ENCODE measurements at regions not wholly inside any gene's neighbourhood (a gene's known extent, or its start where the extent isn't known, plus 50 kb on each side); places are given as distances from the start of the nearest gene placed in this dataset.

DNA sequence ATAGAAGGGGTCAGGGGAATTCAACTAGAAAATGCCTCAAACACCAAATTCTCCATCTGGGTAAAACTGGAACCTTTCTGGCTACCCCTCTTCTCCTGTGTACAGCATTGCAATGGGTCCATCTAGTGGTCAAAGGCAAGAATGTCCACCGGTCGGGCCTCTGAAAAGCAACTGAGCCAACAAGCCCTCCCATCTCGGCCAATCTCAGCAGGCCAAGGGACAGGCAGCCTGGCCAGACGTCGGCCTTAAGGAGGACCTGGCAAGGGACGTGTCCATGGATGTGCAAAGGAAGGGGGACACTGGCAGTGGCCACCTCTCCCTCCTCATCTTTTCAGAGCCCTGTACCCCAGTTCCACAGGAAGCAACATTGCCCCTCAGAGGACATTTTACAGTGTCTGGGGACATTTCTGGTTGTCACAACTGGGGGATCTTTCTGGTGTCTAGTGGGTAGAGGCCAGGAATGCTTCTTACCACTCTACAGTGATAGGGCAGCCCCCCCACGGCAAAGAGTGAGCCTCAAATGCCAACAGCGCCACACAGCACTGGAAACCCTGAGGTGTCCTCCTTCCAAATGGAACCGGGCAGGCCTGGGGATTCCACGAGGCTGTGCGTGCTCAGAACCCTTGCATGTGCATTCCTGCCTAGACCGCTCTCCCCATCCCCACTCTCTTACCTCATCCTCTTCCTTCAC lies 99.8 kb upstream of the FOXA2 start:
- intact Hi-C loops (cut with DNase I), result loop anchor here (5.0 to 10.0 kb wide), 2 partner anchors 229 to 347 kb away; no protein-coding TSS in a partner anchor

DNA sequence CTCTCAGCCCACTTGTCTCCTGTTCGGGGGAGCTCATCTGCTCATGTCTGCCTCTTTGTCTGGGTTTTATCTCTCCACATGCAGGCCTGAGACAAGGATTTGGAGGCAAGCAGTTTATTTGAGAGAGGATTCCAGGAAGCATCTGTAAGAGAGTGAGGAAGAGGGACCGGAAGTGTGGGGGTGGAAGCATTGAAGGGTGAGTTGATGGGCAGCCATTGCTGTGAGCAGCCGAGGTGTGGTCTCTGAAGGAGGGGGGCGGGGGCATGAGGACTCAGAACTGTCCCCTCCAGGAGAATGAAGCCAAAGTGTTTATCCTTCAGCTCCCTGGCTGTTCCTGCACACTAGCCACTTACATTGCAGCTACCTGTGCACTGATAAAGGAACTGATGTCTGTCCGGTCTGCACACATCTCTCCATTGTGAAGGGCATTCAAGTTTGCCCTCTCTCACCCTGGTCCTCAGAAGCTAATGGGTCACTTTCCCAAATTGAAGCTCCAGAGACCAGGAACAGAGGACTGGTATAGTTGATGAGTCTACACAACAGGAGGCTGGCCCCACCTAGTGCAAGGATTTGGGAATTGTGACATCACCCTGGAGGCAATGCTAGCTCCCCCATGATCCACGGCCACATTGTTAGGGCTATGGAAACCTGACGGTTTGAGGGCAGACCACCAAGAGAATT lies 100.5 kb upstream of the FOXA2 start:
- no peaks in the 10 kb centered on the region for H3K36me3 ChIP-seq (replicated peaks in 1 of 2)
- H3K4me3 ChIP-seq, result no peak overlapping the region
- DNase-seq, result no peak
- 49 to 58% (median 52%) methylated on average over 7 of the region's 7 CpGs for WGBS, 4 donors
- H3K9me3 ChIP-seq (replicated peaks in 1 of 3), result no peaks in the 10 kb centered on the region
- TF ChIP-seq POLR2A (IDR thresholded peaks at IDR 0.05) (no peak), CTCF (IDR thresholded peaks at IDR 0.05) (no peak)
- no peak overlapping the region for H3K27ac ChIP-seq
- H3K27me3 ChIP-seq, result no peaks in the 10 kb centered on the region
- no peaks in the 10 kb centered on the region for H3K4me1 ChIP-seq (replicated peaks in 1 of 2)
- intact Hi-C loops (cut with DNase I), result loop anchor here (5.0 to 10.0 kb wide), 2 partner anchors 230 to 348 kb away; no protein-coding TSS in a partner anchor

More for the DNA sequence above, 99.8 kb upstream of the FOXA2 start:
- no peaks in the 10 kb centered on the region for H3K4me1 ChIP-seq (replicated peaks in 1 of 2)
- no peaks in the 10 kb centered on the region for H3K9me3 ChIP-seq (replicated peaks in 1 of 3)
- no peaks in the 10 kb centered on the region for H3K36me3 ChIP-seq (replicated peaks in 1 of 2)
- TF ChIP-seq POLR2A (IDR thresholded peaks at IDR 0.05), result no peak
- TF ChIP-seq CTCF (IDR thresholded peaks at IDR 0.05), result peak; percentile 72 to 88 (median 84)
- DNase-seq, result peak; percentile 62 to 88 (median 75)
- H3K27ac ChIP-seq, result no peak overlapping the region
- 36 to 70% (median 49%) methylated on average over 4 to 12 of the region's 12 CpGs for WGBS, 4 donors
- H3K4me3 ChIP-seq, result no peak overlapping the region
- H3K27me3 ChIP-seq, result no peaks in the 10 kb centered on the region

GRCh38 chr20:22686097-22686496 lies 101.7 kb upstream of the FOXA2 start:
- H3K9me3 ChIP-seq (replicated peaks in 1 of 3), result no peaks in the 10 kb centered on the region
- no peak for TF ChIP-seq POLR2A (IDR thresholded peaks at IDR 0.05)
- TF ChIP-seq CTCF (IDR thresholded peaks at IDR 0.05), result no peak
- H3K4me3 ChIP-seq, result no peak overlapping the region
- H3K27me3 ChIP-seq, result no peaks in the 10 kb centered on the region
- H3K36me3 ChIP-seq (replicated peaks in 1 of 2), result no peaks in the 10 kb centered on the region
- 25 to 38% (median 30%) methylated on average over 6 to 7 of the region's 7 CpGs for WGBS, 4 donors
- DNase-seq, result peak; percentile 45 to 77 (median 58)
- intact Hi-C loops (cut with DNase I), result loop anchor here in 1 of 2 donors (10.0 kb wide), 1 partner anchor 231 kb away; no protein-coding TSS in a partner anchor
- H3K27ac ChIP-seq, result no peak overlapping the region
- H3K4me1 ChIP-seq (replicated peaks in 1 of 2), result no peaks in the 10 kb centered on the region

GRCh38 chr20:22687676-22688349 lies 103.4 kb upstream of the FOXA2 start:
- H3K27me3 ChIP-seq, result no peaks in the 10 kb centered on the region
- DNase-seq, result no peak
- TF ChIP-seq POLR2A (IDR thresholded peaks at IDR 0.05), result no peak
- no peak for TF ChIP-seq CTCF (IDR thresholded peaks at IDR 0.05)
- H3K36me3 ChIP-seq (replicated peaks in 1 of 2), result no peaks in the 10 kb centered on the region
- no peak overlapping the region for H3K4me3 ChIP-seq
- H3K9me3 ChIP-seq (replicated peaks in 1 of 3), result no peaks in the 10 kb centered on the region
- H3K4me1 ChIP-seq (replicated peaks in 1 of 2), result peaks cover 0 to 7% of the 10 kb centered on the region in 2 donors
- no peak overlapping the region for H3K27ac ChIP-seq
- 69 to 92% (median 78%) methylated on average over 6 of the region's 6 CpGs for WGBS, 4 donors
- intact Hi-C loops (cut with DNase I), result loop anchor here in 1 of 2 donors (10.0 kb wide), 1 partner anchor 233 kb away; no protein-coding TSS in a partner anchor

Data from adrenal gland (tissue), 9 donors.